PC-3 (cell line): ENCODE measurements at regions not wholly inside any gene's neighbourhood (a gene's known extent, or its start where the extent isn't known, plus 50 kb on each side); places are given as distances from the start of the nearest gene placed in this dataset.

Source experiments
- CTCF ChIP-seq: fragments of 300-600 bp; sonication (generic); conservative IDR thresholded peaks from 2 replicates; pipeline ENCODE4 v1.5.1; 2017; ENCODE audit warnings: antibody characterized with exemption, low read depth, mild to moderate bottlenecking, low read length
- EZH2 ChIP-seq: fragments of 300-600 bp; sonication (generic); IDR thresholded peaks from one replicate; pipeline ENCODE4 v1.6.1; 2017; ENCODE audit warnings: antibody characterized with exemption, mild to moderate bottlenecking, low read length; ENCODE audit not compliant: unreplicated experiment
- EZH2phosphoT487 ChIP-seq: fragments of 300-600 bp; sonication (generic); IDR thresholded peaks from 2 replicates; pipeline ENCODE4 v1.6.1; 2018; ENCODE audit warnings: mild to moderate bottlenecking, antibody characterized with exemption, low read length, borderline replicate concordance

GRCh38 chr22:27627444-27627833 lies 174.1 kb downstream of the MN1 start:
- TF ChIP-seq CTCF: no peak
- TF ChIP-seq EZH2: no peak
- TF ChIP-seq EZH2phosphoT487: no peak
